ENCODE measurements at regions not wholly inside any gene's neighbourhood (a gene's known extent, or its start where the extent isn't known, plus 50 kb on each side); places are given as distances from the start of the nearest gene placed in this dataset.
A peak's percentile ranks its signal among the peaks of the same experiment; 100 is the strongest.
"Not testable (repeated sequence)": the region's sequence is repeated elsewhere in the genome, so short reads cannot be mapped to it uniquely, and the experiment has no call there.

- H3K4me1 Mint-ChIP-seq (ENCODE audit: low read depth) = peaks cover 3% of the 10 kb centered on the region
- no peaks in the 10 kb centered on the region for H3K36me3 Mint-ChIP-seq (ENCODE audit: insufficient read depth)
- no peak overlapping the region for H3K27ac Mint-ChIP-seq
- no peak for TF ChIP-seq CTCF (IDR thresholded peaks at IDR 0.05; ENCODE audit: unreplicated experiment)
- no peak for DNase-seq (ENCODE audit: low spot score, unreplicated experiment)
- peaks cover 5% of the 10 kb centered on the region for H3K27me3 Mint-ChIP-seq
- no peak overlapping the region for H3K4me3 Mint-ChIP-seq (ENCODE audit: low read depth)
- peaks cover 9% of the 10 kb centered on the region for H3K9me3 Mint-ChIP-seq (ENCODE audit: low read depth)
These were observed 51.2 kb upstream of the RDX start for GRCh38 chr11:110347660-110348059.

- Mint-ChIP-seq H3K36me3 (ENCODE audit: insufficient read depth) (no peaks in the 10 kb centered on the region), H3K4me1 (ENCODE audit: low read depth) (peaks cover 3% of the 10 kb centered on the region), H3K4me3 (ENCODE audit: low read depth) (no peak overlapping the region), H3K27ac (no peak overlapping the region), H3K27me3 (peaks cover 5% of the 10 kb centered on the region), H3K9me3 (ENCODE audit: low read depth) (peaks cover 3% of the 10 kb centered on the region)
- no peak for TF ChIP-seq CTCF (IDR thresholded peaks at IDR 0.05; ENCODE audit: unreplicated experiment)
- no peak for DNase-seq (ENCODE audit: low spot score, unreplicated experiment)
These were observed 53.0 kb upstream of the RDX start for GRCh38 chr11:110349138-110349996.

- H3K4me3 Mint-ChIP-seq (ENCODE audit: low read depth) = not testable (repeated sequence)
These were observed 53.6 kb upstream of the RDX start for GRCh38 chr11:110349997-110350383.

GRCh38 chr11:110355011-110355744 lies 58.8 kb upstream of the RDX start:
- H3K27me3 Mint-ChIP-seq = peaks cover 5% of the 10 kb centered on the region
- peak overlapping the region; percentile 11 for H3K4me3 Mint-ChIP-seq (ENCODE audit: low read depth)
- peaks cover 18% of the 10 kb centered on the region for H3K4me1 Mint-ChIP-seq (ENCODE audit: low read depth)
- TF ChIP-seq CTCF (IDR thresholded peaks at IDR 0.05; ENCODE audit: unreplicated experiment) = no peak
- DNase-seq (ENCODE audit: low spot score, unreplicated experiment) = no peak
- H3K27ac Mint-ChIP-seq = peak overlapping the region; percentile 87
- no peaks in the 10 kb centered on the region for H3K9me3 Mint-ChIP-seq (ENCODE audit: low read depth)
- H3K36me3 Mint-ChIP-seq (ENCODE audit: insufficient read depth) = no peaks in the 10 kb centered on the region

More at GRCh38 chr11:110349997-110350383, 53.6 kb upstream of the RDX start:
- not testable (repeated sequence) for DNase-seq (ENCODE audit: low spot score, unreplicated experiment); H3K27me3 Mint-ChIP-seq; H3K4me1 Mint-ChIP-seq (ENCODE audit: low read depth); H3K9me3 Mint-ChIP-seq (ENCODE audit: low read depth); H3K27ac Mint-ChIP-seq; H3K36me3 Mint-ChIP-seq (ENCODE audit: insufficient read depth)

- H3K9me3 Mint-ChIP-seq (ENCODE audit: low read depth) = no peaks in the 10 kb centered on the region
- peaks cover under 1% of the 10 kb centered on the region for H3K27me3 Mint-ChIP-seq
- TF ChIP-seq CTCF (IDR thresholded peaks at IDR 0.05; ENCODE audit: unreplicated experiment) = no peak
- peak overlapping the region; percentile 66 for H3K27ac Mint-ChIP-seq
- no peak overlapping the region for H3K4me3 Mint-ChIP-seq (ENCODE audit: low read depth)
- H3K4me1 Mint-ChIP-seq (ENCODE audit: low read depth) = peaks cover 16% of the 10 kb centered on the region
- no peak for DNase-seq (ENCODE audit: low spot score, unreplicated experiment)
- no peaks in the 10 kb centered on the region for H3K36me3 Mint-ChIP-seq (ENCODE audit: insufficient read depth)
These were observed 60.6 kb upstream of the RDX start for GRCh38 chr11:110356762-110357671.

Measured in progenitor cell of endocrine pancreas (in vitro differentiated cells).